Panc1 (cell line): ENCODE measurements at regions not wholly inside any gene's neighbourhood (a gene's known extent, or its start where the extent isn't known, plus 50 kb on each side); places are given as distances from the start of the nearest gene placed in this dataset.

ENCODE experiments used
- CTCF ChIP-seq: fragments of 450-650 bp; IDR thresholded peaks from 2 replicates; pipeline ENCODE4 v1.5.1; 2017; ENCODE audit warnings: mild to moderate bottlenecking
- POLR2AphosphoS5 ChIP-seq: IDR thresholded peaks from 2 replicates; pipeline ENCODE4 v1.6.1; 2012; ENCODE audit warnings: mild to moderate bottlenecking, low read depth, low read length, moderate library complexity
- REST ChIP-seq, 2 experiments: IDR thresholded peaks; 2 replicates each; pipeline ENCODE4 v1.6.1; 2011 to 2012; ENCODE audit warnings: low read depth in 2 of 2, control low read depth in 1 of 2, low read length in 1 of 2, mild to moderate bottlenecking in 1 of 2, moderate library complexity in 1 of 2; ENCODE audit not compliant: insufficient read depth in 1 of 2
- SIN3A ChIP-seq: IDR thresholded peaks from 2 replicates; pipeline ENCODE4 v1.6.1; 2012; ENCODE audit warnings: low read depth, mild to moderate bottlenecking, low read length, moderate library complexity, borderline replicate concordance; ENCODE audit not compliant: insufficient read depth
- TCF7L2 ChIP-seq: IDR thresholded peaks from 2 replicates; pipeline ENCODE4 v1.6.1; 2011; ENCODE audit warnings: mild to moderate bottlenecking, low read depth, low read length, inconsistent platforms

DNA sequence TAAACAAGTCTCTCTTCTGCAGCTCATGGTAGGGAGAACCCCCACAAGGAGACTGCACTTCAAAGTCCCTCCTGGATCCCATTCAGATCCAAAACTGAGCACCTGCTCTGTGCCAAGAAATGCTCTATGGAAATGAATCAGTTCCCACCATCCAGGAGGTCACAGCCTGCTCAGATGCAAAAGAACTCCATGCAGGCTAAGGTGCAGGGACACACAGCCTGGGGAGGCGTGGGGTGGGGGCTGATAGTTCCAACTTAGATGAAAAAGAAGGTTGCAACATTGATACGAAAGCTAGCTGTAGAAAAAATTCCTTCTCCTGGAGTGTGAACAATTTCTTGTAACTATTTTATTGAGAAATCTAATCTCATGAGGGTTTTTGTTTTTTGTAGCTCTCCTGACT, 111.0 kb upstream of the TMEM170B start:
- TF ChIP-seq REST (IDR thresholded peaks at IDR 0.05; ENCODE audit: insufficient read depth in 1 of 2, low read depth in 2 of 2, low read length in 1 of 2), result no peak
- TF ChIP-seq CTCF, result no peak
- TF ChIP-seq POLR2AphosphoS5, result no peak
- no peak for TF ChIP-seq TCF7L2
- TF ChIP-seq SIN3A, result no peak
